H9 (cell line): ENCODE measurements at regions not wholly inside any gene's neighbourhood (a gene's known extent, or its start where the extent isn't known, plus 50 kb on each side); places are given as distances from the start of the nearest gene placed in this dataset.

Source experiments
- DNase-seq: peaks from one replicate; pipeline ENCODE4 v3.0.0-alpha.2; 2017
- H2AFZ ChIP-seq: one replicate; pipeline ENCODE4 v1.6.1; 2013; ENCODE audit warnings: mild to moderate bottlenecking, low read length, control low read depth, moderate library complexity
- H2AK5ac ChIP-seq: 2 replicates; pipeline ENCODE4 v1.6.1; 2013; ENCODE audit warnings: low read length, control low read depth, mixed read lengths; ENCODE audit not compliant: insufficient read length
- H2BK120ac ChIP-seq: one replicate; pipeline ENCODE4 v1.6.1; 2013; ENCODE audit warnings: low read depth, mild to moderate bottlenecking, low read length, control low read depth, inconsistent platforms; ENCODE audit not compliant: poor library complexity, severe bottlenecking
- H2BK12ac ChIP-seq: 2 replicates; pipeline ENCODE4 v1.6.1; 2013; ENCODE audit warnings: low read length, control low read depth, mixed read lengths, low read depth; ENCODE audit not compliant: insufficient read length
- H2BK15ac ChIP-seq: 2 replicates; pipeline ENCODE4 v1.6.1; 2013; ENCODE audit warnings: low read depth, low read length, control low read depth
- H2BK20ac ChIP-seq: one replicate; pipeline ENCODE4 v1.6.1; 2013; ENCODE audit warnings: low read depth, mild to moderate bottlenecking, low read length, control low read depth, inconsistent platforms; ENCODE audit not compliant: poor library complexity, severe bottlenecking
- H2BK5ac ChIP-seq: 2 replicates; pipeline ENCODE4 v1.6.1; 2013; ENCODE audit warnings: low read length, control low read depth, mixed read lengths; ENCODE audit not compliant: insufficient read length
- H3K14ac ChIP-seq: 2 replicates; pipeline ENCODE4 v1.6.1; 2013; ENCODE audit warnings: low read length, control low read depth; ENCODE audit not compliant: insufficient read depth
- H3K18ac ChIP-seq: 2 replicates; pipeline ENCODE4 v1.6.1; 2013; ENCODE audit warnings: low read depth, mild to moderate bottlenecking, mixed read lengths, low read length, control low read depth; ENCODE audit not compliant: insufficient read length
- H3K23ac ChIP-seq: 2 replicates; pipeline ENCODE4 v1.6.1; 2013; ENCODE audit warnings: low read length, control low read depth, mixed read lengths, low read depth; ENCODE audit not compliant: insufficient read length
- H3K23me2 ChIP-seq: 2 replicates; pipeline ENCODE4 v1.6.1; 2013; ENCODE audit warnings: low read depth, mild to moderate bottlenecking, mixed read lengths, low read length, control low read depth; ENCODE audit not compliant: insufficient read length, poor library complexity, severe bottlenecking
- H3K27ac ChIP-seq: 2 replicates; pipeline ENCODE4 v1.5.1; 2013; ENCODE audit warnings: low read length, control low read depth, mixed read lengths, low read depth; ENCODE audit not compliant: insufficient read length
- H3K27me3 ChIP-seq: 2 replicates; pipeline ENCODE4 v1.6.1; 2013; ENCODE audit warnings: low read length, control low read depth, inconsistent platforms; ENCODE audit not compliant: insufficient read depth
- H3K4ac ChIP-seq: 2 replicates; pipeline ENCODE4 v1.6.1; 2013; ENCODE audit warnings: low read depth, mild to moderate bottlenecking, control low read depth, inconsistent platforms, low read length, moderate library complexity
- H3K4me1 ChIP-seq: 2 replicates; pipeline ENCODE4 v1.6.1; 2013; ENCODE audit warnings: low read length, control low read depth, inconsistent platforms; ENCODE audit not compliant: insufficient read depth
- H3K4me2 ChIP-seq: 2 replicates; pipeline ENCODE4 v1.6.1; 2013; ENCODE audit warnings: low read length, control low read depth, mixed read lengths; ENCODE audit not compliant: insufficient read length, insufficient read depth
- H3K56ac ChIP-seq: 2 replicates; pipeline ENCODE4 v1.6.1; 2013; ENCODE audit warnings: low read depth, mild to moderate bottlenecking, mixed read lengths, low read length, control low read depth; ENCODE audit not compliant: insufficient read length
- H3K79me1 ChIP-seq: 2 replicates; pipeline ENCODE4 v1.6.1; 2013; ENCODE audit warnings: low read depth, mild to moderate bottlenecking, moderate library complexity, low read length, control low read depth, inconsistent platforms; ENCODE audit not compliant: insufficient read depth, poor library complexity, severe bottlenecking
- H3K79me2 ChIP-seq: 2 replicates; pipeline ENCODE4 v1.6.1; 2013; ENCODE audit warnings: low read length, control low read depth, inconsistent platforms; ENCODE audit not compliant: insufficient read depth
- H3K9ac ChIP-seq: 2 replicates; pipeline ENCODE4 v1.6.1; 2013; ENCODE audit warnings: low read length, control low read depth, mixed read lengths; ENCODE audit not compliant: insufficient read length; ENCODE audit errors: extremely low read depth
- H3K9me3 ChIP-seq: one replicate; pipeline ENCODE4 v1.6.1; 2013; ENCODE audit warnings: low read depth, low read length, inconsistent platforms; ENCODE audit not compliant: control insufficient read depth
- H3T11ph ChIP-seq: one replicate; pipeline ENCODE4 v1.6.1; 2013; ENCODE audit warnings: mild to moderate bottlenecking, low read length, control low read depth, inconsistent platforms
- H4K20me1 ChIP-seq: one replicate; pipeline ENCODE4 v1.6.1; 2013; ENCODE audit not compliant: control insufficient read depth, insufficient read length, insufficient read depth
- H4K5ac ChIP-seq: 2 replicates; pipeline ENCODE4 v1.6.1; 2013; ENCODE audit warnings: low read depth, mild to moderate bottlenecking, mixed read lengths, low read length, control low read depth; ENCODE audit not compliant: insufficient read length
- H4K8ac ChIP-seq: replicated peaks from 2 replicates; pipeline ENCODE4 v1.6.1; 2013; ENCODE audit warnings: low read length, control low read depth, mixed read lengths, low read depth; ENCODE audit not compliant: insufficient read length
- H4K91ac ChIP-seq: 2 replicates; pipeline ENCODE4 v1.6.1; 2013; ENCODE audit warnings: low read depth, mild to moderate bottlenecking, moderate library complexity, mixed read lengths, low read length, control low read depth; ENCODE audit not compliant: insufficient read length
- H3K27ac Mint-ChIP-seq, 3 experiments: 2 replicates in 2 of 3; 3 replicates in 1 of 3; pipeline ENCODE4 v1.8.0; 2020 to 2021; ENCODE audit warnings: mixed read lengths in 3 of 3, mild to moderate bottlenecking in 1 of 3, moderate library complexity in 1 of 3
- H3K27me3 Mint-ChIP-seq: 2 replicates; pipeline ENCODE4 v1.8.0; 2021; ENCODE audit warnings: low read depth, mild to moderate bottlenecking, moderate library complexity, mixed read lengths
- H3K36me3 Mint-ChIP-seq, 3 experiments: 2 replicates in 2 of 3; 3 replicates in 1 of 3; pipeline ENCODE4 v1.8.0; 2020 to 2021; ENCODE audit warnings: low read depth in 3 of 3, mixed read lengths in 3 of 3; ENCODE audit not compliant: insufficient read depth in 1 of 3
- H3K4me1 Mint-ChIP-seq, 2 experiments: 2 replicates each; pipeline ENCODE4 v1.8.0; 2020; ENCODE audit warnings: mixed read lengths in 2 of 2
- H3K4me3 Mint-ChIP-seq, 2 experiments: 2 replicates in 1 of 2; 3 replicates in 1 of 2; pipeline ENCODE4 v1.8.0; 2020 to 2021; ENCODE audit warnings: mild to moderate bottlenecking in 2 of 2, mixed read lengths in 2 of 2, moderate library complexity in 1 of 2
- H3K9me3 Mint-ChIP-seq, 2 experiments: 2 replicates in 1 of 2; 3 replicates in 1 of 2; pipeline ENCODE4 v1.8.0; 2020; ENCODE audit warnings: mild to moderate bottlenecking in 2 of 2, mixed read lengths in 2 of 2, moderate library complexity in 1 of 2
- CTCF ChIP-seq: fragments of 200-600 bp; sonication (generic); conservative IDR thresholded peaks from 3 replicates; pipeline ENCODE4 v1.8.0; 2021; ENCODE audit warnings: antibody characterized with exemption, mild to moderate bottlenecking
- WGBS: extraction: QIAGEN DNeasy Blood & Tissue Kit; methylation state at CpG from one replicate; pipeline ENCODE4 v1.1.7; 2013; ENCODE audit warnings: missing lambda C conversion rate, low lambda C conversion rate, mixed read lengths; ENCODE audit not compliant: insufficient read length; ENCODE audit errors: extremely low coverage; 5-methylcytosine and 5-hydroxymethylcytosine counted together

- Histone ChIP-seq H3K56ac (no peak overlapping the region), H3K23me2 (no peaks in the 10 kb centered on the region), H2BK15ac (no peak overlapping the region), H4K91ac (no peak overlapping the region), H3K27ac (no peak overlapping the region), H3K79me2 (no peaks in the 10 kb centered on the region), H3K23ac (no peak overlapping the region), H3K9ac (no peak overlapping the region), H3K4me2 (no peak overlapping the region), H3K14ac (no peak overlapping the region), H3K18ac (no peak overlapping the region), H4K5ac (no peak overlapping the region), H2BK20ac (no peak overlapping the region), H4K8ac (no peak overlapping the region), H2BK5ac (no peak overlapping the region), H2BK120ac (no peak overlapping the region), H2AK5ac (no peak overlapping the region), H3K27me3 (no peaks in the 10 kb centered on the region), H3K4ac (no peak overlapping the region), H4K20me1 (no peaks in the 10 kb centered on the region), H3K4me1 (no peaks in the 10 kb centered on the region), H2AFZ (no peak overlapping the region), H3K9me3 (no peaks in the 10 kb centered on the region), H3T11ph (no peak overlapping the region), H3K79me1 (no peaks in the 10 kb centered on the region), H2BK12ac (no peak overlapping the region)
- Mint-ChIP-seq H3K4me1 (no peaks in the 10 kb centered on the region), H3K27ac (no peak overlapping the region), H3K4me3 (no peak overlapping the region), H3K27me3 (peaks cover 5% of the 10 kb centered on the region), H3K36me3 (peaks cover 0 to 6% (median 4%) of the 10 kb centered on the region in 3 experiments; a peak in 4 of 7 replicates), H3K9me3 (peaks cover 5 to 8% of the 10 kb centered on the region in 2 experiments; a peak in 4 of 5 replicates)
- no peak for DNase-seq
- WGBS = no CpG with 5 or more reads among the region's 9 CpGs
- TF ChIP-seq CTCF = no peak
Measured at GRCh38 chr6:165746331-165746730, 83.3 kb upstream of the PDE10A start.
